ENCODE measurements at regions not wholly inside any gene's neighbourhood (a gene's known extent, or its start where the extent isn't known, plus 50 kb on each side); places are given as distances from the start of the nearest gene placed in this dataset.

DNA sequence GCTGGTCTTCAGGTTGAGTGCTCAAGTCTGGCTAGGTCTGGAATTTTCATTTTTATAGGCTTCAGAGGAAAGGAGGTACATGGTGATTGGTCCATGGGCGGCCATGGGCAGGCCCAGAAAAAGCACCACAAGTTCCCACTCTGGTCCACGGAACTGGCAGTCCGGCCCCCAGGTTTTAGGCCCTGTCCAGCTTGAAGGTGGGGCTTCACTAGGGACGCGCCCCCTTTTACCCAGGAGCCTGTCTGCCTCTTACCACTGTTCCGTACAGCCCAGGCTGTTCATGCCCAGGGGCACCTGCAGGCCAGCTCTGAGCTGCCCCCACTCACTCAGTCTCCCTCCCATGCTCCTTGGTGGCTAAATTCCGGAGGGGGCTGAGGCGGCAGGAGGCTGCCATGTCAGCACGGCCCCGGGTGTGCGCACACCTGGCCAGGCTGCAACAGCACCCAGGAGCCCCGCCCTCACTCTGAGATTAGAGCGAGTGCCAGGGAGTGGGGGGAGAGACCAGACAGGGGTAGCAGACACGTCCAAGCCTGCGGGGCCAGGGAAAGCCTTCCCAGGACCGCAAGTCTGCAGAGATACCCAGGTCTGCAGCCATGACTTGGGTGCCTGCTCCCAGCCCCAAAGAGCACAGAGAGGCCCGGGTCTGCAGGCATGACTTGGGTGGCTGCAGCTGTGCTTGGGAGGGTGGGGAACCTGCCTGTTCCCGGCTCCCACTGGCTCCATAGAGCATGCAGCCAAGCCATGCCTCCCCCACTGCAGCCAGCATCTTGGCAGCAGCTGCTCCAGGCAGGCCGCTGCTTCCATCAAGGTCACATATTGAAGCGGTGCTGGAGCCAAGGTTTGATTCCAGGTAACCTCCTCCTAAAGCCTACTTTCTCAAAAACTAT is 390.2 kb upstream of the SGCD start:
- no peak overlapping the region for H3K4me3 ChIP-seq (ENCODE audit: low read depth, low read length)
- no peak for FAIRE-seq
- H3K36me3 ChIP-seq (ENCODE audit: control insufficient read depth, insufficient read depth, low read length) = no peaks in the 10 kb centered on the region
- DNase-seq (ENCODE audit: low read depth) = no peak
- TF ChIP-seq, protein P1, sequence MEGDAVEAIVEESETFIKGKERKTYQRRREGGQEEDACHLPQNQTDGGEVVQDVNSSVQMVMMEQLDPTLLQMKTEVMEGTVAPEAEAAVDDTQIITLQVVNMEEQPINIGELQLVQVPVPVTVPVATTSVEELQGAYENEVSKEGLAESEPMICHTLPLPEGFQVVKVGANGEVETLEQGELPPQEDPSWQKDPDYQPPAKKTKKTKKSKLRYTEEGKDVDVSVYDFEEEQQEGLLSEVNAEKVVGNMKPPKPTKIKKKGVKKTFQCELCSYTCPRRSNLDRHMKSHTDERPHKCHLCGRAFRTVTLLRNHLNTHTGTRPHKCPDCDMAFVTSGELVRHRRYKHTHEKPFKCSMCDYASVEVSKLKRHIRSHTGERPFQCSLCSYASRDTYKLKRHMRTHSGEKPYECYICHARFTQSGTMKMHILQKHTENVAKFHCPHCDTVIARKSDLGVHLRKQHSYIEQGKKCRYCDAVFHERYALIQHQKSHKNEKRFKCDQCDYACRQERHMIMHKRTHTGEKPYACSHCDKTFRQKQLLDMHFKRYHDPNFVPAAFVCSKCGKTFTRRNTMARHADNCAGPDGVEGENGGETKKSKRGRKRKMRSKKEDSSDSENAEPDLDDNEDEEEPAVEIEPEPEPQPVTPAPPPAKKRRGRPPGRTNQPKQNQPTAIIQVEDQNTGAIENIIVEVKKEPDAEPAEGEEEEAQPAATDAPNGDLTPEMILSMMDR (IDR thresholded peaks at IDR 0.05; ENCODE audit: insufficient read depth, low read length, severe bottlenecking) = no peak
- no peaks in the 10 kb centered on the region for H3K27me3 ChIP-seq (ENCODE audit: control insufficient read depth, insufficient read depth, low read length)

DNA sequence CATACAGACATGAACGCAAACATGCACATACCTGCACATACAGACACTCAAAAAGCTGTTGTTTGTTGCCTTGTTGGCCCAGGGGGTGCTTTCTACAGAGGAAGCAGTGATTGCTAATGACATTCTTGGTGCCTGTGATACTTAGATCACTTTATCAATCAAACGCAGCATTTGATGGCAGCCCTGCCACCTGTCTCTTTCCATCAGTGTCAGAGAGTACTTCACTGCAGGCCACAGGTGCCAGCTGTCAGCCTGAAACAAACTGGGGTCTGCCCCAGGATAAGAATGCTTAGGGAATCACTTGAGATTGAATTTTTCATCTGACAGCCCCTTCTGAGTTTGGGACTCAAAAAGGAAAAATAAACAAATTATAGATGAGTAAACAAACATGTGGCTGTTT is 388.9 kb upstream of the SGCD start:
- TF ChIP-seq, protein P1 (IDR thresholded peaks at IDR 0.05; ENCODE audit: insufficient read depth, low read length, severe bottlenecking) = no peak
- Histone ChIP-seq H3K36me3 (ENCODE audit: control insufficient read depth, insufficient read depth, low read length) (no peaks in the 10 kb centered on the region), H3K27me3 (ENCODE audit: control insufficient read depth, insufficient read depth, low read length) (no peaks in the 10 kb centered on the region), H3K4me3 (ENCODE audit: low read depth, low read length) (no peak overlapping the region)
- DNase-seq (ENCODE audit: low read depth) = no peak
- no peak for FAIRE-seq

DNA sequence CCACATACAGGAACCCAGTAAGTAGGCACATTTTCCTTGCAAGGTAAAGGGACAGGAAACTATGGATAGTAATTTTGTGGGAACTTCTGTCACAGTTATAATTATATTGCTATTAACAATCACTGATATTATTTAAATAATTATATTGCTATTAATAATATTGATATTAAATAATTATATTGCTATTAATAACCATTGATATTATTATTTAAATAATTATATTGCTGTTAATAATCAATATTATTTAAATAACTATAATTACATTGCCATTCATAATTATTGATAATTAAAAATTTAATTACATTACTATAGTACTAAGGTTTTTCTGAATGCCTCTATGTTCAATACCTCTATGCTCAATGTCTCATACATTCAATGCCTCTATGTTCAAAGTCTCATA is 385.6 kb upstream of the SGCD start:
- Histone ChIP-seq H3K4me3 (ENCODE audit: low read depth, low read length) (no peak overlapping the region), H3K27me3 (ENCODE audit: control insufficient read depth, insufficient read depth, low read length) (no peaks in the 10 kb centered on the region), H3K36me3 (ENCODE audit: control insufficient read depth, insufficient read depth, low read length) (no peaks in the 10 kb centered on the region)
- TF ChIP-seq, protein P1 (IDR thresholded peaks at IDR 0.05; ENCODE audit: insufficient read depth, low read length, severe bottlenecking) = no peak
- no peak for FAIRE-seq
- no peak for DNase-seq (ENCODE audit: low read depth)

DNA sequence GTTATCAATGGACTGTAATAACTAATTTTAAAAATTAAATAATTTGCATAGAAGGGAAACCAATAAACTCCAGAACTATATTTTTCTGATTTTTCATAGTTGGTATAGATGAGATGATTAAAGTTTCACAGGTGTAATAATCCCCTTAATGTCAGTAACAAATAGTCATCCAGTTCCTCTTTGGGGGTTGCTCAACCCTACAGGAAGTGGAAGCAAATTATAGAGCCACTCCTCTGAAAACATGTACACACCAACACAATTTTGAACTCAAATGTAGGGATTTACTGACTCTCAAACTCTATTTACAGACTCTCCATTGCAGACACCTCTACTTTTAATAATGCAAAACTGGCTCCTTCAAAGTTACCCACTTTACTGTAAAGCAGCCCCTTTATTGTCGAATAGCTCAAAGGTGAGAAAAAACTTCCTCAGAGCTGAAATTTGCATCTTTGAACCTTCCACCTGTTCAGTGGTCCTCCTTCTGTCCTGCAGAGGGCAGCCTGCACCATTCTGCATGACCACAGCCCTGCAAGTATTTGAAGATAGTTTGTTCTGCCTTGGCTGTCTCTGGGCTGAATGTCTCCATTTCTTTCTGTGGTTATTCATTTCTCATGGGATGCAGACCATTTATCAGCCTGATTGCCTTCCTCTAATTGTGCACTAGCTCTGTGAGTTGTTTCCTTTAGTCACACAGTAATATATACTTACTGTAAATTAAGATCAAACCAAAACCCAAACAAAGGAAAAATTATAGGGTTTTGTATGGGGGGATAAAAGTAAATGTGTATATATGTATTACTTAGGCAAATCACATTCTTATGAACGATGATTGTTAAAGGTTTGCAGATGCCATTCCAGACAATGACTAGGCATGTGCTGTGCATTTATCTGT is 383.2 kb upstream of the SGCD start:
- FAIRE-seq (no peak), DNase-seq (ENCODE audit: low read depth) (peak; percentile 12)
- TF ChIP-seq, protein P1 (IDR thresholded peaks at IDR 0.05; ENCODE audit: insufficient read depth, low read length, severe bottlenecking) = peak; percentile 39
- Histone ChIP-seq H3K4me3 (ENCODE audit: low read depth, low read length) (no peak overlapping the region), H3K27me3 (ENCODE audit: control insufficient read depth, insufficient read depth, low read length) (no peaks in the 10 kb centered on the region), H3K36me3 (ENCODE audit: control insufficient read depth, insufficient read depth, low read length) (no peaks in the 10 kb centered on the region)

DNA sequence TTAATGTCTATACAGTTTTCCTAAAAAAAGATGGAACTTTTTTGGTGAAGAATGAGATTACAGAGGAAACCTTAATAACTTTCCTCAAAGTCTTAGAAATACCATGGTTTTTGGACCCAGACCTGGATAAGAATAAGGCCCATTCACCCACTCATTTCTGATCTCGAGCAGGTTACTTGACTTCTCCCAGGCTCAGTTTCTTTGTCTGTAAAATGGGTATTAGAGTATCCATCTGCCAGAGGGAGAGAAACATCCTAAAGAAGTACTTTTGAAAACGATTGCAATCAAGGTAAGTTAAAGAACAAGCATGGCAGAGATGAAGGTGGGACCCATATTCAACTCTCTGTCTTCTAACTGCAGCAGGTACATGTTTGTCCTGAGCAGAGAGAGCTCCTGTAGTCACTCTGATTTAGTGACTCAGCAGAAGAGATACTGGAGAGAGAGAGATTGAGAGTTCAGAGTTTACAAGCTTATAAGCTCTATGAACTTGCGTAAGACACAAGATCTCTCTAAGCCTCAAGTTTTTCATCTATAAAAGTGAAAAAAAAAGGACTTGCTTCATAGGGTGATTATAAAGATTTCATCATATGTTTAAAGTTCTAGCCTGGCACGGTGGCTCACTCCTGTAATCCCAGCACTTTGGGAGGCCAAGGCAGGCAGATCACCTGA is 379.4 kb upstream of the SGCD start:
- Histone ChIP-seq H3K4me3 (ENCODE audit: low read depth, low read length) (no peak overlapping the region), H3K36me3 (ENCODE audit: control insufficient read depth, insufficient read depth, low read length) (no peaks in the 10 kb centered on the region), H3K27me3 (ENCODE audit: control insufficient read depth, insufficient read depth, low read length) (no peaks in the 10 kb centered on the region)
- TF ChIP-seq, protein P1 (IDR thresholded peaks at IDR 0.05; ENCODE audit: insufficient read depth, low read length, severe bottlenecking) = no peak
- DNase-seq (ENCODE audit: low read depth) (no peak), FAIRE-seq (no peak)

Measured in bronchial epithelial cell (primary cell).